ENCODE measurements at regions not wholly inside any gene's neighbourhood (a gene's known extent, or its start where the extent isn't known, plus 50 kb on each side); places are given as distances from the start of the nearest gene placed in this dataset.
A peak's percentile ranks its signal among the peaks of the same experiment; 100 is the strongest.

GRCh38 chr14:25350802-25351201 is 300.9 kb upstream of the STXBP6 start:
- Histone ChIP-seq H3K27me3 (no peaks in the 10 kb centered on the region), H3K36me3 (no peaks in the 10 kb centered on the region), H3K27ac (no peak overlapping the region), H3K9me3 (no peaks in the 10 kb centered on the region), H3K4me1 (peaks cover 0 to 13% (median 0%) of the 10 kb centered on the region in 9 donors), H3K4me3 (no peak overlapping the region)
- no peak for TF ChIP-seq CTCF (IDR thresholded peaks at IDR 0.05)
- WGBS, 2 donors = 42 to 47% methylated on average over 4 of the region's 4 CpGs
- DNase-seq (no peak), ATAC-seq (peak in 1 of 8 donors; percentile 25)
- intact Hi-C loops (cut with DNase I) = no loop called here

GRCh38 chr14:25350021-25350420 is 300.1 kb upstream of the STXBP6 start:
- intact Hi-C loops (cut with DNase I) = no loop called here
- Histone ChIP-seq H3K36me3 (no peaks in the 10 kb centered on the region), H3K4me1 (peaks cover 0 to 13% (median 0%) of the 10 kb centered on the region in 9 donors), H3K27ac (no peak overlapping the region), H3K9me3 (peaks cover 0 to 6% (median 0%) of the 10 kb centered on the region in 11 donors), H3K27me3 (no peaks in the 10 kb centered on the region), H3K4me3 (no peak overlapping the region)
- ATAC-seq (no peak), DNase-seq (no peak)
- WGBS, 2 donors = 69 to 80% methylated on average over 3 of the region's 3 CpGs
- no peak for TF ChIP-seq CTCF (IDR thresholded peaks at IDR 0.05)

GRCh38 chr14:25349269-25349668 is 299.3 kb upstream of the STXBP6 start:
- Histone ChIP-seq H3K27me3 (no peaks in the 10 kb centered on the region), H3K4me3 (no peak overlapping the region), H3K9me3 (peaks cover 0 to 14% (median 0%) of the 10 kb centered on the region in 11 donors), H3K36me3 (no peaks in the 10 kb centered on the region), H3K27ac (no peak overlapping the region), H3K4me1 (peaks cover 0 to 13% (median 0%) of the 10 kb centered on the region in 9 donors)
- no peak for TF ChIP-seq CTCF (IDR thresholded peaks at IDR 0.05)
- DNase-seq = no peak
- peak in 1 of 8 donors; percentile 47 for ATAC-seq
- 65 to 71% methylated on average over 1 of the region's 1 CpG for WGBS, 2 donors
- intact Hi-C loops (cut with DNase I) = no loop called here

GRCh38 chr14:25340882-25341281 is 290.9 kb upstream of the STXBP6 start:
- peaks cover 0 to 67% (median 18%) of the 10 kb centered on the region in 11 donors for H3K9me3 ChIP-seq
- intact Hi-C loops (cut with DNase I) = no loop called here
- DNase-seq (no peak), ATAC-seq (no peak)
- no peaks in the 10 kb centered on the region for H3K36me3 ChIP-seq
- H3K4me3 ChIP-seq = no peak overlapping the region
- no peaks in the 10 kb centered on the region for H3K4me1 ChIP-seq
- no peak overlapping the region for H3K27ac ChIP-seq
- TF ChIP-seq CTCF (IDR thresholded peaks at IDR 0.05) = no peak
- no peaks in the 10 kb centered on the region for H3K27me3 ChIP-seq
- WGBS, 2 donors = 95 to 97% methylated on average over 1 of the region's 1 CpG

All from heart right ventricle (tissue), 16 donors.